K562 (cell line): ENCODE measurements at regions not wholly inside any gene's neighbourhood (a gene's known extent, or its start where the extent isn't known, plus 50 kb on each side); places are given as distances from the start of the nearest gene placed in this dataset.

Experiments used
- AFF4 ChIP-seq: sonication (generic); formaldehyde crosslinking; IDR thresholded peaks from 2 replicates; pipeline ENCODE4 v1.8.0; 2023; ENCODE audit warnings: mild to moderate bottlenecking, missing genetic modification reagents
- HMGXB4 ChIP-seq: sonication (generic); formaldehyde crosslinking; IDR thresholded peaks from 2 replicates; pipeline ENCODE4 v1.8.1; 2023; ENCODE audit warnings: mild to moderate bottlenecking, missing genetic modification reagents
- ZNF134 ChIP-seq: fragments of 250-450 bp; sonication (Bioruptor Pico); conservative IDR thresholded peaks from 2 replicates; pipeline ENCODE4 v1.4.0; 2020
- ZNF592 ChIP-seq: fragments of 450-650 bp; IDR thresholded peaks from 2 replicates; pipeline ENCODE4 v1.6.1; 2017; ENCODE audit warnings: antibody characterized with exemption, mild to moderate bottlenecking

GRCh38 chr6:170102038-170102437 lies 188.8 kb downstream of the DLL1 start (continued):
- no peak for TF ChIP-seq ZNF592
- no peak for TF ChIP-seq ZNF134 (CRISPR knock-in tag)
- TF ChIP-seq HMGXB4 (CRISPR knock-in tag) = no peak
- TF ChIP-seq AFF4 (CRISPR knock-in tag) = no peak
